Activated CD8-positive, alpha-beta memory T cell treated with anti-CD3 and anti-CD28 coated beads, Interleukin-2, amount 50 U/mL, for 48 hours (primary cell): ENCODE measurements at regions not wholly inside any gene's neighbourhood (a gene's known extent, or its start where the extent isn't known, plus 50 kb on each side); places are given as distances from the start of the nearest gene placed in this dataset.

ENCODE experiments used
- DNase-seq: peaks from one replicate; pipeline ENCODE4 v3.0.0-alpha.2; 2020

DNA sequence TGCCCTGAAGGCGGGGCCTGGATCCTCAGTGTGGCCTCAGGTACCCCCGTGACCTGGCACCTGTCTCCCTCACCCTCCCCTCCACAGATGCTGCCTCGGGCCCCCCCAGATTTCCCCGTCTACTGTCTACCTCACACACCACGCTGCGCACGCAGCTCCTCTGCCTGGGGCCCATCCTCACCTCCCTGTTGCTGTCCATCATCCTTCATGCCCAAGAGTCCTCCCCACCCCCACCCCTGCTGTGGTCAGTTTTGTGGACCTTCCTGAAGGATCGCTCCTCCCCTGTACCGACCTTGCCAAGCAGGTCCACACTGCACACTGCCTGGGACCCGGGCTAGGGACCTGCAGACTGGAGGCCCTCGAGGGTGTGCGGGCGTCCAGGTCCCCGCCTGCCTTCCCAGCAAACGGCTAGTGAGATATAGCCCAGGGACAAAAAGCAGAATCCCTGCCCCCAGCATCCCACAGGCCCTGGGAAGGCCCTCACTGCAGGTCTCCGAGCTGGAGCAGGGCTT lies 197.4 kb upstream of the DIO3 start:
- no peak for DNase-seq

DNA sequence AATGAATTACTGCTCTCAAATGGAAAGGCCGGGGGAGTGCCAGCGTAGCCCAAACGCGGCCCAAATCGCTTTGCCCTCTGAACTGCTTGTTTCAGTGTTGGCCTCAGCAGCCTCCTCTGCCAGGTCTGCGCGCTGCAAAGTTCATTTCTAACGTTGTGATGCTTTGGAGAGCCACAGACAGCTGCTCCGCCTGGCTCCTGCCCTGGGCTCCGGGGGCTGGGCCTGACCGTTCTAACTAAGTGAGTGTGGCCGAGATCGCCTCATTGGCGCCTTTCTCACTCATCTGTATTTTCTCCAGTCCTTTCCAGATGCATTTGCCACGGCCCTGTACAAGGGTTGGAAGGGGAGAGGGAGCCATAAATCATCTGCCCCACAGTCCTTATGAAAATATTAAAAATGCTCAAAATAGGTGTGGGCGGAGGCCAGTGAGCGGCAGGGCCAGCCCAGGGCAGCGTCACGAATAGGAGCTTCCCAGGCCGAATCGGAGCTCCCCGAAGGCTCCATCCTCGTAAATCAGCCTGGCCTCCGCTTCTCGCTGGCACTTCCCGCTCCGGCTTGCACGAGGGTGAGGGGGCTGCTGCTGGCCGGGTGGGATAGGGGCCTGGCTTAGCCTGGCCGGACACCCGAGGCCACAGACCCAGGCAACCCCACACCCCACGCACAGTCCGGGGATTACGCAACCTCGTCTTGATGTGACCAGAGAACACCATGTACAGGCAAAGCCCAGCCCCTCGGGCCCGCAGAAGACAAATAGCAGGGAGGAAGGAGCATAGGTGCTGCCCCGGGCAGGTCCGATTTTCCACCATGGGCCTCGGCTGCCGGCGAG lies 196.6 kb upstream of the DIO3 start:
- DNase-seq, result no peak

DNA sequence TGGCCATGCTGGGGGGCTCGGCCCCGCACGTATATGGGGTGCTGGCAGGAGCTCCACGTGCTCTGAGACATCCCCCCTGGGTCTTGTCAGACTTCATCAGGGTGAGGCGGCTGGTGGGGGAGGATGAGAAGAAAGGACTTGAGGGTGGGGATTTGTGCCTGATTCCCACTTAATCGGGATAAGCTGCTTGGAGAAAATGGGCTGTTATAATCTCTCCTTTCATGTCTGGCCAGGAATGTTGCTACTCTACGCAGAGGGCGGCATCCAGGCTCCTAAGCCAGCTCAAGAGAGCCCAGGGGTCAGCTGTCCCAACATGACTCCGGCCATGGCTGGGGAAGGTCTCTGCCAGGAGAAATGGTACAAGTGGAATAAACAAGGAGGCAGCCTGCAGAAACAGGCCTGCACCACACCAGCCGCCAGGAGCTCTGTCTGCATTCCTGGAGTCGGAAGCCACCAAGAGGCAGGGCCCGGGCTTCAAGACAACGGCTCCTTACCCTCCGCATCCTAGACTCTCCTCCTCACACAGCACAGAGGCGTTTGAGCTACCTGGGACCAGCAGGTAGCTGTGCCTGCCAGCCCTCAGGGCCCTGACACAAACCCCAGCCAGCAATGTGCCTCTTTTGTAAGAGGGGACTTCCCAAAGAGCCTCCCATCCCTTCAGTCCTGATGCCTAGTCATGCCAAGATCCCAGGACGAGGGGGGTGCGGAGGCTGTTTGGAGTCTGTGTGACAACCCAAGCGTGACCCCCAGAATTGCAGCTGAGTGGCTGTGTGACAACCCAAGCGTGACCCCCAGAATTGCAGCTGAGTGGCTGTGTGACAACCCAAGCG lies 195.8 kb upstream of the DIO3 start:
- DNase-seq, result no peak

DNA sequence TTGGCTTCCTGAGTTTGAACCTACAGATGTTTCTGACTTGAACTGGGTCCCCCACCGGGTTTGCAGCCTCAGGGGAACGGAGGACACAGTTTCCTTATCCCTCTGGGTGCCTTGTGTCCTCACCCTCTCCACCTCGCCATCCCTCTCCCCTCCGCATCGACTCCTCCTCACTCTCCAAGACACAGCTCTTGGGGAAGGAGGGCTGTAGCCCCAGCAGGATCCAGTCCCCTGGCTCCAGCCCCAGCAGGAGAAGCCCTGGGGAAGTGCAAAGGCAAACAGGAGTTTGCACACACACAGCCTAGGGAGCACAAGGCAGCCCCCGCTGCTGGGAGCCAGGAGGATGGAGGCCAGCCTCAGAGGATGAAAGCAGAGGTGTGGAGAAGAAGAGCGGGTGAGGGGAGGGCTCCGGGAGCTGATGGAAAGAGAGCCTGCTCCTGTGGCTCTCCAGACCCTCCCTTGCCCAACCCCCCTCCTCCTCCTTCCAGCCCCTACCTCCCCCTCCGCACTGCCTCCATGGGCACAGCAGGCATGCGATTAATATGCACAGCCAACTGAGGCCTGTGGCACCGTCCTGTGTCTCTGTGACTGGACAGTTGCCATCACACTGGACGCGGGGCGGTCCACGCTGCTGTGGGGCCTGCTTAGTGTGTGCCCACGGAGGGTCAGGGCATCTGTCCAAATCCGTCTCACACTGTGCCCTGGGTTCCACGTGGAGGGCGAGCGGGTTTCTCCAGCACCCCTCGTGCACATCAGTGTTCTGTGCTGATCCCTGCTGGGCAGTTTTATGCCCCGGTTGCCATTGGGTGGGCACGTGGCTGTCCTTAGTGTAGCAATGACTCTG lies 193.7 kb upstream of the DIO3 start:
- DNase-seq, result no peak

DNA sequence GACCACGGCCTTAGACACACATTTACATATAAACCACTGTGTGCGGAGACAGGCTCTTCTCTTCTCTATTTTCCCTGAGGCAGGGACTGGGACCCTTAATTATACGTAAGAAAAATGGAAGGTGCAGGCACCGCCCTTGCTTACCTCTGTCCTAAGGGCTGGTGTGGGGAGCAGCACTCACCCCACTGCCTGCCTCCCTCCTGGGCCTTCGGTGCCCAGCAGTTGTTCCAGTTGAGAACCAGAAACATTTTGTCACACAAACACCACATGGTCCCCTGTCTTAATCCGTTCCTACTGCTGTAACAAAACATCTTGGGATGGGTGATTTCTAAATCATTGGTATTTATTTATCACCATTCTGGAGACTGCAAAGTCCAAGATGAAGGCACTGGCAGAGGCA lies 192.7 kb upstream of the DIO3 start:
- DNase-seq, result no peak

DNA sequence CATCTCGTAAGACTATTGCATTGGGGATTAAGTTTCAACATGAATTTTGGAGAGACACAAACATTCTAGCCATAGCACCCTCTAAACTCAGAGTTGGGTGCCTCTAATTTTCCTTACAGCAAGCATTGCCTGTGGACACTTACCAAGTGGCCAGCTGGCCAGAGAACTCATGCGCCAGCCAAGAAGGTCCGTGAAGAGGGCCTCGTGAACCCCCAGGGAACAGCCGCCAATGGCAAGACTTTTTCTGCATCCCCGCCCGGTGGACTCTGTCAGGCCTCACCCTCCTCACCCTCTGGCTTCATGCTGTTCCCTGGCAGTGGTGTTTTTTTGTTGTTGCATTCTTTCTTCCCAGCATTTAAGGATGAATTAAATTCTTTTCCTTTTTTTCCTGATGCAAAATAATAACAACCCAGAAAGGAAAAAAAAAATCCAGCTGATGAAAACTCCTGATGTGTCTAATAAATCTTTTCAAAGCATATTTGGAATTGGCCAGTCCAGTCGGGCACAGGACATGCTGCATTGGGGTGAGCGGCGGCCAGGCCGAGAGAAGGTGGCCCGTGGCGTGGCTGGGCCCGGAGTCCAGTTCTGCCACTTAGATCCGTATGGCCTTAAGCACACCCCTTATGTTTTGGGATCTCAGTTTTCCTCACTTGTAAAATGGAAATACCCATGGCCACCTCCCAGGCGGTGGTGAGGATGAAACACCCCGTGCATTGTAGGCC lies 191.9 kb upstream of the DIO3 start:
- DNase-seq, result no peak

DNA sequence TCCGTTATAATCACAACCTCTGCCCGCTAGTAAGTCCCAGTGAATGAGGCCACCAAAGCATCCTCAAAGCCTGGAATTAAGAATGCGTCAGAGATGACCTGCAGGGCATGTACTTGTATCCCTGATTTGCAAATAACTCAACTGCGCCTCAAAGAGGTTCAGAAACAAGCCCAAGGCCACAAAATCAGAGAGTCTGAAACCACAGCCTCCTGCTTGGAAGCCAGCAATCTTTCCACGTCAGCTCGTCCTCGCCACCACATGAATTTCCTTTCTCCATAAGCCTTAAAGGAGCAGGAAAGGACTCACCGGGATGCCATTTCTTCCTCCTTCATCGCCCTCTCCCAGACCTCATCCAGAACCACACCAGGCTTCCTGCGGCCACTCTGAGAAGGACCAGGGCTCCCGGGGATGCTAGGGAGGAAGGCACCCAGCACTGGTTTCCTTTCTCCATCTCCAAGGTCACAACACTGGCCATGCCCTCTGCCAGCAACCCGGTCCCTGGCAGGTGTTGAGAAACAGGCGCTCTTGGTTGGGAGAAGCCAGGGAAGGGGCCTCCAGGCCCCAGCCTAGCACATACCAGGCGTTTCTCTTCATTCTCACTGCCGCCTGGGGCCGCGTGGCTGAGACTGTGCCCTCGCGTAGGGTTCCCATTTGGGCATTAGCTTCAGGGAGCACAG lies 191.2 kb upstream of the DIO3 start:
- DNase-seq, result no peak

DNA sequence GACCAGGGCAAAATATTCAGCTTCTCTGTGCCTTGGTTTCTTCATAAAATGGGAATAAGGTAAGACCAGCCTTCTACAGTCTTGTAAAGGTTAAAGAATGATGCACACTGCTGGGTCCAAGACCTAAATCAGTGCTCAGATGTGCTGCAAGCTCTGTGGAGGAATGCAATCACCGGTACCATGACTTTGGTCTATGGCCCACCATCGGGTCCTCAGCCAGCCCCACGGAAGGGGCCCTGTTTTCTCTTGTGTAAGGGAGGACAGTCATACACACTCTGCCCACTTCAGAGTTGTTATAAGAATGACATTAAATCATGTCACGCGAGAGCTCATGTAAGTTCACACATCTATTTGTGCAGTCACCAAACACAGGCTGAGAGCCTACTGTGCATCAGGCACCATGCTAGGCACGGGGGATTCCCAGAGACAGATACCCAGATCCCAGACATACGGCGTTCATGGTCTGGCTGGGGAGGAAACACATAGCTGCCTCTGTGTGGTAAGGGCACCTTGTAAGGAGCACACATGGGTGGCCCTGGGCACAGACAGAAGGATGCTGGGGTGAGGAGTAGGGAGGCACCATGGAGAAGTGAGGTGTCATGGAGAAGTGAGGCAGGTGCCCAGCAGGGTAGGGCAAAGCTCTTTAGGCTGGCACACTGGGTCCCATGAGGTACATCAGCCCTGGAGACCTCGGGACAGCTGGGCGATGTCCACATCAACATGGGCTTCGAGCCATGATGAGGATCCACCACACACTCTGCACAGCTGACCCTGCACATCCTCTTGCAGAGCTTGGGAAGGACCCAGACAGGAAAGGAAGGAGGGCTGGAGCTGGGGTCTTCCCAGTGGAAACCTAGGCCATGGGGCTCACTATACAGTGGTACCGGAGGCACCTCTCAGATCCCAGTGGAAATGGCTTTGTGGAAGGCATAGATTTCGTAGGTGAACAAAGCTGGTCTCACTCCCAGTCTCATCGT lies 190.4 kb upstream of the DIO3 start:
- no peak for DNase-seq

DNA sequence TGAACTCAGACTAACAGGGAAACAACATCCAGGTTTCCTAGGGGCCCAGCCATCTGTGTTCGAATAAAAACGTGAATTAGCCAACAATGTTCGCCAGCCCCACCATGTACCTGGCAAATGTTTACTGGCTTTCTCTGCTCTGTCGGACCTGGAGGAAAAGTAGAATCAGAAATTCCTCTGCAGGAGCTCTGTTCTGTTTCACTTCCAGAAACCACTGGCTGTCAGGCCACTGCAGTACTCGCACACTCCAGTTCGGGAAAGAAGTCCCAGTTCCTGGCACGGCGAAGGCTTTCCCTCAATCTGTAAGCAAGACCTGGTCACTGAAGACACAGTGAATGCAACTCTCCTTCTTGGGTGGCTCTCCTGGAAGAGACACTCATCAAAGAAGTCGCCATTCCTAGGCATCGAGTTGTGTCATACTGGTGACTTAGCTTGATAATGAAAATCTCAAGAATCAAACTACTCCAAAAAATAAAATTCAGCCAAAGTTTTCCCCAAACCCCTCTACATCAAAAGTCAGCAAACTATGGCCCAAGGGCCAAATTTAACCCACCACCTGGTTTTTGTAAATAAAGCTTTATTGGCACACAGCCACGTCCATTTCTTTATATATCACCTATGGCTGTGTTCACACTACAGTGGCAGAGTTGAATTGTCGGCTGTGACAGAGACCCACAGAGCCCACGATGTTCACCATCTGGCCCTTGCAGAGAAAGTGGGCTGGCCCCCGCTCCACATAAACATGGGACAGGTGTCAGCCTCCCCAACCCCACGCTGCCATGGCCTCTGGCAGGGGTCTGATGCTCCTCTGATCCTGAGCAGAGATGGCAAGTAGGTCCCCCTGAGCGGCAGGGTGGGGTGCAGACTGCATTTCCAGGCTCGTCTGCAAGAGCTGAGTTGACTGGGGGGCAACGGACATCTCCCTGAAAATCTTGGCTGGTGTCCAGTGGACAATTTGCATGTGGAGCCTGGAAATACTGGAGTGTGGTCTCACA lies 189.2 kb upstream of the DIO3 start:
- peak; percentile 28 for DNase-seq

DNA sequence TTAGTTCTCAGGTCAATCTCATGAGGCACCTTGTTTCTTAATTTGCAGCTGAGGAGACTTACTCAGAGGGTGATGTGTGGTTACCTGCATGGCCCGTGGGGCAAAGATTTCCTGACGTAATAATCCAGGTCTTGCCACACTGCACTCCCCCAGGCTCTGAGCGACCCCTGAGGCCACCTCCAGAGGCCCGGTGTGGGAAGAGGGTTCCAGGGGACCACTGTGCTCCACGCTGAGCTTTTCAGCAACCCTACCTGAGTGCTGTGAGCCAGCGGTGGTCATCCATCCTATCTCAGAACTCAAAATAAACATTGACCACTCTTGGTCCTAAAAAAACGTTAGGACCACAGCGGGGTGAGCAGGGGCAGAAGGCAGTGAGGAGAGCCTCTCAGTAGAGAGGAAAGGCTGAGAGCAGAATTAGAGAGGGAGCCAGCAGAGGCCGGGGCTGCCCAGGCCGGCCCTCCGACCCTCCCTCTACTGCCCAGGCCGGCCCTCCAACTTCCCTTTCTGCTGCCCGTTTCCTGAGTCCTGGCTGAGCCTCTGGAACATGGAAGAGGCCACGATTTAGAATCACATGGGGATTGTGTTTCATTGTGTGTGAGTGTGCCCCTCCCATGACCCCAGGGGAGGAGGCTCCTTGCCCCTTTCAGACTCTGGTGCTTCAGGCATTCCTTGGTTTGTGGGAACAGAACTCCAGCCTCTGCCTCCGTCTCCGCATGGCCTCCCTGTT lies 188.2 kb upstream of the DIO3 start:
- DNase-seq, result peak; percentile 17

DNA sequence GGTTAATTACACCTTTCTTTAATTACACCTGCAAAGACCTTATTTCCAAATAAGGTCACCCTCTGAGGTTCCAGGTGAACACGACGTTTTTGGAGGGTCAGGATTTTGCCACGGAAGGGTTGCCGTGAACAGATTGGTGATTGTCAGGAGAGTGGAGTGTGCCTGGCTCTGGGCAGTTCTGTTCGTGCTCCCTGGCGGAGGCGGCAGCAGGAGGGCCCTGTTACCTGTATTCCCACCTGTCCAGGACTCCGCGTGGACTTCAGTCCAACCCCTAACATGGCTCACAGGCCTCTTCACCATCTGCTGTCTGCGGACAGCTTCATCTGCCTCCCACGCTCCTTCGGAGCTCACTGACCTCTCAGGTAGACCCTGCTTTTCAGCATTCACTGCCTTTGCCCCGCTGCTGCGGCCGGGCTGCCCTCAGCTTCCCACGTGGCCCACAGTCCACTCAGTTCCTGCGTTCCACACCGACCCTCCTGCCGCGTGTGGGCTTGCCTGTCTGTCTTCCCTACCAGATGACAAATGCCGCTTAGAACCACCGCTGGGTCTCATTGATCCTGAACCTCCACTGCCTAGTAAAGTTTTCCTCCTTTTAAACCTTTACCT lies 187.5 kb upstream of the DIO3 start:
- DNase-seq, result peak; percentile 23

DNA sequence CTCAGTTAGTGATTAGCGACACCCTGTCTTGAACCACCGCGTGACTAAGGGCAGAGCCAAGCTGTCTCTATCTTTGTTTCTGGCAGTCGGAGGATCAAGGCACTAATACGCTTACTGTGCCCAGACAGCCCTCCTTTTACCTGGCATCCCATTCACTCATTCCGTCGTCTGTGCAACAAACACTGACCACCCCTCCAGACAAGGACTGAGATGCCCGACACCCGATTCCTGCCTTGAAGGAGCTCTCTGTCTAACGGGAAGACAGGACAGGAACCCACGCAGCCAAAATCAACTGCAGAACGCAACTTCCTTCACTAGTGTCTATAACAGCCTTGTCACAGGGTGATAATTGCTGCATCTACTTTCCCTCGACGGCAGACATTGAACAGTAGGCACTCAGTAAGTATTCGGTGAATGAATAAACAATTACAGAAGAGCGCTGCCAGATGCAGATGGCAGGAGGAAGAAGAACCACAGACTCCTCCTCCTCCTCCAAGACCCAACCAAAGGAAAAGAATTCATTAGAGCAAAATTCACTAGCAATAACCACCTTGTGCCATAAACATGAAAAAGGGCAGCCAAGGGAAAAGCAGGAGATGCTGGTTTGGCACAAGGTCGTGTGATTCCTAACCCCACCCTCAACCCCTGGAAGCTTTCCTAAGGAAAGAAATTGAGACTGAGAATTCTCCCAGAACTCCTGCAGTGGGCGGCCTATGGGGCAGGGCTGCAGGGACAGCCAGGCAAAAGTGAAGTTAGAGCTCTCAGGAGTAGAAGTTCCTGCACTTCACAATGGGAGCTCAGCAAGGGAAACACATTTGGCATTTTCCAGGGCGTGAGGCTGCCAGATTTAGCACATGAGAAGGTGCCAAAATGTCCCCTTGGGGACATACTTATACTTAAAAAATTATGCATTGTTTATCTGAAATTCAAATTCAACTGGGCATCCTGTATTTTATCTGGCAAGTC lies 186.6 kb upstream of the DIO3 start:
- no peak for DNase-seq

DNA sequence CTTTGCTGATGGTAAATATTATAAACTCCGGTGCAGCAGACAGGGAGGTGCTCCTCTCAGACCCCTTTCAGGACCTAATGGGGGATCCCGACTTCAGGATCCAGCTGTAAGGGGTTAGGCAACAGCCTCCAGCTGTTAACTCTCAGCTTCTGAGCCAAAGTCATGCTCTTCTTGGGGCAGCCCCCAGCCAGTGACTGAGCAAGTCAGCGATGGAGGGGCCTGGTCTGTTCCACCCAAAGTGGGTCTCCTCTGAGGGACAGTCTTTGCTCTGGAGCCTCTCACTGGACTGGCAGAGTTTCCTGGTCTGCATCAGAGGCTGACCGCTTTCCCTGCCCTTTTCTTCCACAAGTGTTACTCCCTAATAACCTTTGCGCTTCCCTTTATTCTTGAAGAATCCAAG lies 184.2 kb upstream of the DIO3 start:
- no peak for DNase-seq

DNA sequence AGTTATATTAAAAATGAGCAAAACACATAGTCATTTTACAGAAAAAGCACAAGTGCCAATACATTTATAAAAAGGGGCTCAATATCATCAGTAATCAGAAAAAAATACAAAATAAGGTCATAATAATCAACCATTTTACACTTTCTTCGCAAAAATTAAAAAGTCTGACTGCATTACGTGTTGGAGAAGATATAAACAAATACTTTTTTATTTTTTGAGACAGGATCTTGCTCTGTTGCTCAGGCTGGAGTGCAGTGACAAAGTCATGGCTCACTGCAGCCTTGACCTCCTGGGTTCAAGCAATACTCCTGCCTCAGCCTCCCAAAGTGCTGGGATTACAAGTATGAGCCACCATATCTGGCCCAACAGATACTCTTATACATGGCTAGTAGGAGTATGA lies 181.5 kb upstream of the DIO3 start:
- no peak for DNase-seq

DNA sequence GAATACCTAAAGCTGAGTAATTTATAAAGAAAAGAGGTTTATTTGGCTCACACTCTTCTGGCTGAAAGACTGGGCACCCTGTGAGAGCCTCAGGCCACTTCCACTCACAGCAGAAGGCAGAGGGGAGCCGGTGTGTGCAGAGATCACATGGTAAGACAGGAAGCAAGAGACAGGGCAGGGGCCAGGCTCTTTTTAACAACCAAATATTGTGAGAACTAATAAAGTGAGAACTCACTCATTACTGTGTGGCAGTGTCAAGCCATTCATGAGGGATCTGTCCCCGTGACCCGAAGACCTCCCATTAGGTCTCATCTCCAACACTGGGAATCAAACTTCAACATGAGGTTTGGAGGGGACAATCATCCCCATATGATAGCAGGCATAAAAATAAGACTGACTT lies 180.8 kb upstream of the DIO3 start:
- DNase-seq, result no peak

DNA sequence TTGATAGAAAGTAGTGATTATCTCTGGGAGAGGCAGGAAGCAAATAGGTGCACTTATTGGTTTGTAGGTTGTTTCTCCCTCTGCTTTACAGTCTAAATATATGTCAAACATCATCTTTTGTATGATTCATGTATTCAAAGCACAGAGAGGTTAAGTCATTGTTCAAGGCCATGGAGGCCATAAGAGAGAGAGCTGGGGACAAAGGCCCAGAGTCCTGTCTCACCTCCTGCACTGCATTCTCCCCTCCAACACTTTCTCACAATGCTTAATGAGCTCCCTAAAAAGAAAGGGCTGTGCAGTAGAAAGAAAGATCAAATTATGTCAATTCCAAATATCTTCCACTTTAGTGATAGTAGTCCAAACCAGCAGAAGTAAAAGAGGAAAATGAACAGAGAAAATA lies 180.4 kb upstream of the DIO3 start:
- DNase-seq, result no peak
